Amniotic epithelial cell (primary cell): ENCODE measurements at regions not wholly inside any gene's neighbourhood (a gene's known extent, or its start where the extent isn't known, plus 50 kb on each side); places are given as distances from the start of the nearest gene placed in this dataset.
A peak's percentile ranks its signal among the peaks of the same experiment; 100 is the strongest.

Experiments used
- DNase-seq: peaks from one replicate; pipeline ENCODE4 v3.0.0-alpha.2; 2010; ENCODE audit warnings: low read depth

DNA sequence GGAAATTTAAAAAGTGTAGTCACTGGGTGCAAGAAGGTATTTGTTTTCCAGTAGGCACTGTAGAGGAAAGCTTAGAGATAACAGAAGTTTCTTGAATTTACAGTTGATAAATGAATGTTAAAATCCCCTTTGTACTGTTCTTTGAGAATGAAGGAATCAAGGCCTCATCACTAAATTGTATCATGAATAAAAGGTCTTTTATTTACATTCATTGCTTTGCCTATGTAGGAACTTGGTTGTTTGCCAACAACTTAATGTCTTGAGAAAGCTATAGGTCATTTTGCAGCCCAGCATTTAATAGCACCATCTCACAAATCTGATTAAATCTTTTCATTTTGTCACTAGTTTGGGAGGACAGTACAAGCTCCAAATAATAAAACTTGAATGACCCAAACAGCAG, 213.9 kb upstream of the ITGA4 start:
- DNase-seq: no peak

DNA sequence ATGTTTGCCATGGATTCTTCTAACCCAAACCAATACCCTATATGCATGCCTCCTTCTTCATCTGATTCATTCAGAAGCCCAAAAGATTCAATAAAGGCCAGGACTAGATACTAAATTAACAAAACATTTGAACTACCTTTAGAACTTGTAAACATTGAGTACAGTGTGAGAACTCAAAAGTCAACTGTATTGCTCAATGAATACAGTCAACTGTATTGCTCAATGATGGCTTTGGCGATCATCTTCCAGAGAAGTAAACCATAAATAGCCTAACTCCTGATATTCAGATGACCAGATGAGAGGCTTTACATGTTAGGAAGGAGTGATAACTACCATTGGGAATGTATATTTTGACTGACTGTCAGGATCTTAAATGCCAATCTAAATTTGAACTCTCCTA, 206.5 kb upstream of the ITGA4 start:
- peak; percentile 72 for DNase-seq

DNA sequence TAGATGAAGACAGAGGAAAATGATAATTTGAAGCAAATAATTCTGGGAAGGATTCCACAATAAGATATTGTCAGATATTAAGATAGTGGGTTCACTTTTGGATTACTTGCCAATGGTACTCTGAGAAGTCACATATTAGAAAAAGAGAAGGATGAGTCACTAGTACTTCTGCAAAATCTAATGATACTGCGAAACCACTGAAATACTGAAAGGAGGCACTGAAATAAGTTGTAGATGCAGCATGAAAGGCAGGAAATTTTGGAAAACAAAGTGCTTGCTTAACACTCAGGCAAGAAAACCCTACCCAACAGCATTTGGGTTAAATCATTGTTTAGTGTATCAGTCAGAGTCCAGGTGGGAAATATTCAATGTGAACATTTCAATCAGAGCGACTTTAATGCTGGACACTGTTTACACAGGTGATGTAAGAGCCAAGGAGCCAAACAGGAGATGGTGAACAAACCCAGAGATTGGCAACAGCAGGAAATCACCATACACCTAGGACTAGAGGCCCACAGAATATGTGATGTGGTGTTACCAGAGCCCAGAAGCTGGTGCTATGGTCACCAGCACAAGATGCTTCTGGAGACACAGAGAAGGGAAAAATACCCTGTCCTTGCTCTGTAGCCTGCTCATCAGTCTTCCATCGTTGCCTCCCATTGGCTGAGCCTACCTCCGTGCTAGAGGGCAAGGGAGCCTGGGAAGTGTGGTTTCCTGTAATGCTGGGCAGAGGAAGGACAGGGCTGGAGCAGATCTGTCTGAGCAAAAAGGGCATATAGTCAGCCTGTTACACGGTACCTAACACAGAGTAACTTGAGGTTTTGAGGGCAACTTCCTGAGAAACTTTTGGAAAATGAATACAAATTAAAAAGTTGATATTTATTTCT, 204.7 kb upstream of the ITGA4 start:
- DNase-seq: no peak

DNA sequence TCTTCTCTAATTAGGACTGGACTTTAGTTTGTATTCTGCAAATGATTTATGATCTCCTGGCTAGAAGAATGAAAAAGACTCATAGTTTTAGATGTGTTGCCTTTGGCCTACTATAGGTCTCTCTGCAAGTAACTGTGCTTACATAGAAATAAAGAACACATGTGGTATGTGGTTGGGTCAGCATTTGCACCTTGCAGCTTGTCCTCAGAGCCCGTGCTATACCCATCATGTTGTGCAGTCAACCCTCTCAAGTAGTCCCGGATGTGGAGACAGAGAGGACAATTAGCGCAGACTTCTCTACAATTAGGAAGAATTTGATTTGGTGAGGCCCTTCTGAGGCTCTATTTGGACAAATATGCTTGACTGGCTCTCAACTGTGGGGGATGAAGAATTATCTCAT, 203.7 kb upstream of the ITGA4 start:
- DNase-seq: no peak

DNA sequence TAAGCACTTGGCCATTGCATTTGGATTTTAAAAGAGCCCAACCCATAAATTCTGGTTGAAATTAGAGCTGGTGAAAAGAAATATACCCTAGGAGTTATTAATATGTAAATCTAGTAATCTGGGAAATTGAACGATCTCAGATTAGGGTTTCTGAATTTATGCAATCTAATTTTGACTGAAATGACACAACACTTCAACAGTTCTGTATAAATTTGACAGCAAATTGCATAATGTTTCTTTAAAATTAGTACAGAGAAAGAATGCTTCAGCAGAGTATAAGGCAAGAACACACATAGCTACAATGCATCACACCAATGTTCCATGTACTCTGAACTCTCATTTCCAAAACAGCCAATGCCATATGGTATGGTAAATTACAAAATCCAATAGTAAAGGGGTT, 201.5 kb upstream of the ITGA4 start:
- no peak for DNase-seq

DNA sequence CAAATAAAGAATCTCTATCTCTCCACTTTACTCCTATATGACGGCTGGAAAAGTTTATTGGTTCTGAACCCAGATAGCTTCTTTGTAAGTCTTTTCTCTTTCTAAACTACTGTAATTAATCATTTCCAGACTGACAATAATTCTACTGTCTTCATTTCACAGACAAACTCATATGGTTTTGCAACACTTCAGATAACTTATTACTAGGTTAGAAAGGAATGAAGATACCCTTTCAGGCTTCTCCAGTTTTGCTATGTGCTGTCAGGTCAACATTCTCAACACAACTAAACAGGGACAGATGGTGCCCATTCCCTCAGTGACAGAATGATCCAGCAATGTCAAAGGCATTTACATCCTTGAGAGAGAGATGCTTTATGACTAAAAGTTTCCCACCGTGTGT, 198.5 kb upstream of the ITGA4 start:
- peak; percentile 79 for DNase-seq

DNA sequence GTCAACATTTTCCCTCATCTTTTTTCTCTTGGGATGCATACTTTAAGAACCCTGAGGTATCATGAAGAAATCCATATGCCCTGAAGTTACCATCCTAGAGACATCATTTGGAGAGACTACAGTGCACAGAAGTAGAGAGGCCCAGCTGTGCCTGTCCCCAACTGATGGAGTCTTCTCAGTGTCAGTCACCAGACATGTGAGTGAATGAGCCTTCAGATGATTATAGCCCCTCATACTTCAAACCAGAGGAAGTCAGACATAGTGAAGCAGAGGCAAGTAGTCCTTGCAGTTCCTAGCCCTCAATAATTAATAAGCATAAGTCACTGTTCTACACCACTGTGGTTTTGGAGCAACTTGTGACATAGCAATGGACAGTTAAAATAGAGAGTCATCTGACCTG, 194.4 kb upstream of the ITGA4 start:
- no peak for DNase-seq

DNA sequence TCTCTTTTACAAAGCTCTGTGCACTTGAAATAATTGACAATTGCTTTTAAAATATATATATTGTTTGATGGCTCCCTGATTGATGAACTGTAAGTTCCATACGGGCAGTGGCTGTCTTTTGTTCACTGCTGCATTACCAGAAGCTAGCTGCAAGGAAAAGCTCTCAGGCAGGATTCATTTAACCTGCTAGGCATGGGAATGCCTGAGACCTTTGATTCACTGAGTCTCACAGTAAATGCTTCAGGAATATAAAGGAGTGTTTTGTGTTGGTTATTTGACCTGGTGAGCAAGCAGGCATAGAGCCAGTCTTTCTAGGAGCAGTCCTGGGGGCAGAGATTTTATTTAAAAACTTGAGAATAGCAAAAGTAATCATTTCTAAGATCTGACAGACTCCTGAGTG, 193.2 kb upstream of the ITGA4 start:
- no peak for DNase-seq

DNA sequence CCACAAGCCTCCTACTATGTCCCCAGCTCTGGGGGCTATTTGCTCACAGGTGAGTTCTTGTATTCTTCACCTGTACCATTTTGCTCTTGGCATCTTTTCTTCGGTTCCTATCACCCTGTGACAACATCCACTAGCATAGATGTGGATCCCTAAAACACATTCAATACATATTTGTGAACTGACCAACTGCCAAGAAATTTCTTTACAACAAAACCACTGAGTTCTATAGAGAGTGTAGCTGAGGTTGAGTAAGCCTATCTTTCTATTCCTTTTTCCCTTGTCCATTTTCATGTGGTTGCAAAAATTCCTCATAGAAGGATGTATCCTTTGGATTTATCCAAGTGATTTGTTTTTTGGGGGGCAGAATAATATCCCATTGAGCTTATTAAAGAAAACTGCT, 192.7 kb upstream of the ITGA4 start:
- no peak for DNase-seq

DNA sequence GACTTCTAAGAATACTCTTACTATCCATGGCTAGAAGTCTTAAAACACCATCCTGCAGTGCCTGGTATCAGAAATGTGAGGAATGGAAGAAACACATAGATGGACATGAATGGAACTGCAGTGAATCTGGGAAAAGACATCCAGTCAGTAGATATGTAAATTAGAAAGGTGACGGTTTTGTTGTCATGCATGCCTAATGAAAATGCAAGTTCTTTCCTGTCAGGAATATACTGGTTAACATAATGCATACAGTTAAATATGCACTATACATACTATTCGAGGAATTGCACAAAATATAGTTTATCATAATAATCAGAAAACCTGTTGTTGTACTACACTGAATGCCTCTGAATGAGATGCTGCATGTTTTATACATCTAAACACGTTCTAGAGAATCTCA, 190.6 kb upstream of the ITGA4 start:
- no peak for DNase-seq

DNA sequence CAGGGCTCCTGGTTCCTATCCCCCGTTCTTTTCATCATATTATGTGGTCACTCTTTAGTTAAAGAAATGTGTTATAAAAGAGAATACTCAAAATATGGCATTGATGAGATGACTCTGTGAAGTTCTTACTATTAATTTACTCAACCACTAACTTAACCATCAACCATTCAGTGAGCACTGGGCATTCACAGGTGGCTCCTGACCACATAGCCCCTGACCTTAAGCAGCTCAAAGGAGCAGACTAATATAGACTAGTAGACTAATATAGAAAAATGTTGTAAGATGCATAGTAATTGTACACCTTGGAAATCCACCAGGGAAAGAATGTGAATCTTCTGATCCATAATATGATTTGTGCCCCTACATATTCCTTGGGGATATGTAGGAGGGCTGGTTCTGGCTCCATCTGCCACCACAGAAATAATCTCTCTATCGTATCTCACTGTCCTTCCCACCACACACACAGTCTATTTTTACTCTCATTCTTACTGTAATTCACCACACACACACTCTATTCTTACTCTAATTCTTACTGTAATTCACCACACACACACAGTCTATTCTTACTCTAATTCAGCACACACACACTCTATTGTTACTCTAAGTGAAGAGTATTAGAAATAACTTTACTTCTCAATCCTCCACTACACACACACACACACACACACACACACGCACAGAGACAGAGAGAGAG, 188.9 kb upstream of the ITGA4 start:
- no peak for DNase-seq

DNA sequence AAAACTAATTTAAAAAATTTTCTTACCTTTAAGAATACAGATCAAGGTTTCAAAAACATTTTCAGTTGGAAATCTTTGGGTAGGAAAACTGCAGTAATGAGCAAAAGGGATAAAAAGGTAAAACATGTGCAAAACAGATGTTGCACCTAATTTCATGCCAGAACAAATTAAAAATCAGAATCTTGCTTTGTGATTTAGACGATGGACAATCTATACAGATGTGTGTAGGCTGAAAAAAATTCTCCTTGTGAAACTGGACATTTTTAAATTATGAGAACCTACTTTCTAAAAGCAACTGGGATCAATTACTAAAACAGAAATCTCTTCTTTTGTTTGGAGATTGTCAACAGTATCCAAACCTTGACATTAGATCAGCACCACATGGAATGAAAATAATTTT, 183.2 kb upstream of the ITGA4 start:
- DNase-seq: no peak

DNA sequence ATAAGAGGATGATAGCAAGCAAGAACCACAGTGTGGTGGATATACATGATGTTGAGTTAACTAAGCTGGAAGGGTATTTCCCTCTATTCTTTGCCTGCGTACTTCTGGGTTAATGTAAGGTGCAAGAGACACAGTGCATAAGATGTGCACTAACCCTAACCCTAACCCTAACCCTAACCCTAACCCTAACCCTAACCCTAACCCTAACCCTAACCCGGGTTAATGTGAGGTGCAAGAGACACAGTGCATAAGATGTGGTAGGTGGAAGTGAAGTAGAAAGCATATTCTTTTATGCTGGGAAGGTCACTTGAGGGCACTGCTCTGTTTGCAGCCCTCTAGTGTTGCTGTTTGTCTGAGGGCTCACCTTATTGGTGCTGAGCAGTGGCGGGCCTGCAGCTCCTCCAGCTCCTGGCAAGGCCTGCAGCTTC, 181.5 kb upstream of the ITGA4 start:
- DNase-seq: no peak

DNA sequence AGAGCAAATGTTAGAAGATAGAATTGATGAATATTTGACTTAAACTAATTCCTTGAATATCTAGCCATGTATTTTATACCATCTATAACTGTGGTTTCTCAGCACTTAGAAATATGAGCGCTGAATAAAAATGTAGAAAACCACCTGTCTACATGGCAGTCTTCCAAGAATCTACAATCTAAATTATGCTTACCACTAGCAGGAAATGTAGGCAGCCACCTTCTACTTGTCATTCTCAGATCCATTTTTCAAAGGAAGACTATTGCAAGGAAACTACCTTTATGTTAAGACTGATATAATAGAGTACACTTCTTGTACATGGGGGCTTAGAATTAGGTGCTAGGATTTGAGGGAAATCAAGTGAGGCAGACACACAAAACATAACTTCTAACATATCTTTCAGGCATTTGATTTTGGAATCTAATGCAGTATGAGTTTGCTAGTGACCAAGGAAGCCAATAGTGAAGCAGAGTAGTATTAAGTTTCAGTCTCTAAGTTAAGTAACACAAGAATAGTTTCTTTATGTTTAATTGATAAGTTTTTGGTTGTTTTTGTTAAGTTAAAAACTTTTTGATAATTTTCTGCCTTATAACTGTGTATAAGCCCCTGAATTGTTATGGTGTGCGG, 175.9 kb upstream of the ITGA4 start:
- no peak for DNase-seq

DNA sequence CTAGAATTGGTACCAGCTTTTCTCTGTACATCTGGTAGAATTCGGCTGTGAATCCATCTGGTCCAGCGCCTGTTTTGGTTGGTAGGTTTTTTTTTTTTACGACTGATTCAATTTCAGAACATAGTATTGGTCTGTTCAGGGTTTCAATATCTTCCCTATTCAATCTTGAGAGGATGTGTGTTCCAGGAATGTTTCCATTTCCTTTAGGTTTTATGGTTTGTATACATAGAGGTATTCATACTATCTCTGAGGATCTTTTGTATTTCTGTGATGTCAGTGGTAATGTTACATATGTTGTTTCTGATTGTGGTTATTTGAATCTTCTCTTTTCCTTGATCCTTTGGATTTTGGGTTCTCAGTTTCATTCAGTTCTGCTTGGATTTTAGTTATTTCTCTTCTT, 172.1 kb upstream of the ITGA4 start:
- no peak for DNase-seq

DNA sequence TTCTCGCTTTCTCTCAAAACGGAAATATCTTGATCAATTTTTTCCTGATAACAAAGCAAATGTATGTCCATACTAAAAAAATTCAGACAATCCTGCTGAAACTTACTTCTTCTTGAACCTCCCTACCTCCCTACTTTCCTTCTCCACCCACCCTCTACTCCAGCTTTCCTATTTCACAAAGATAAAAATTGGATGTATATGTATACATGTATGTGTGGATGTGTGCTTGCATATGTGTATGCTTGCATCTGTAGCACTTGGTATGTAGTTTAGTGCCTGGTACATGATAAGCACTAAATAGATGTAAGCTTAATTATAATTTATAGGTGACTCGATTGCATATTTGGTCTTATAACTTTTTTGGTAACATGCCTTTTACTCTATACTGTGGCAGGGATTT, 167.5 kb upstream of the ITGA4 start:
- no peak for DNase-seq

DNA sequence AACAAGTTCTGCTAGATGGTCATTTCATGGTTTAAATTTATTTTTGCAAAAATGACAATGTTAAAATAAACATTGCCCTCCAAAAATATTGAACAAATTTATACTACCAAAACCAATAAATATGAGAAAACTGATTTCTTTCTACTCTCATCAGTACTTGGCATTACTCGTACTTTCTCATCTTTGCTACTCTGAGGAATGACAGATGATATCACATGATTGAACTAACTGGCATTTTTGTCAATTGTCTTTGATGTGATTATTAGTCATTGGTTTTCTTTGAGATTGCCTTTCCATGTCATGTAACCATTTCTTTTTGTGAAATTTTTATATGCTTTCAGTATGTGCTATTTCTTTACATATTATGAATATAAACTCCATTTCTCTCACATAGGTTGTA, 167.0 kb upstream of the ITGA4 start:
- no peak for DNase-seq

DNA sequence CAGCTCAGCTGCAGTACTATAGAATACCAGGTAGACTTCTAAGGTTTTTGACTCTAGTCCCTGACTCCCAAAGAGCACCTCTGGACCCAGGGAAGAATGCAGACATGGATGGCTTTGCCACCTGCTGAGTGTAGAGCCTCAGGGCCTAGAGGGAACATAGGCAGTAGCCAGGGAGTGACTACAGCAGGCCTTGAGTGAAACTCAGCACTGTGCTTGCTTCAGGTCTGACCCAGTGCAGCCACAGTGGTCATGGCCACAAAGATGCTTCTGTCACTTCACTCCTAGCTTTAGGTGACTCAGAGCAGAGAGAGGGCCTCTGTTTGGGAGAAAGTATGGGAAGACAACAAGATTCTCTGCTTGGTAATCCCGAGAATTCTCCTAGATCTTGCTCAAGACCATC, 162.2 kb upstream of the ITGA4 start:
- DNase-seq: no peak

DNA sequence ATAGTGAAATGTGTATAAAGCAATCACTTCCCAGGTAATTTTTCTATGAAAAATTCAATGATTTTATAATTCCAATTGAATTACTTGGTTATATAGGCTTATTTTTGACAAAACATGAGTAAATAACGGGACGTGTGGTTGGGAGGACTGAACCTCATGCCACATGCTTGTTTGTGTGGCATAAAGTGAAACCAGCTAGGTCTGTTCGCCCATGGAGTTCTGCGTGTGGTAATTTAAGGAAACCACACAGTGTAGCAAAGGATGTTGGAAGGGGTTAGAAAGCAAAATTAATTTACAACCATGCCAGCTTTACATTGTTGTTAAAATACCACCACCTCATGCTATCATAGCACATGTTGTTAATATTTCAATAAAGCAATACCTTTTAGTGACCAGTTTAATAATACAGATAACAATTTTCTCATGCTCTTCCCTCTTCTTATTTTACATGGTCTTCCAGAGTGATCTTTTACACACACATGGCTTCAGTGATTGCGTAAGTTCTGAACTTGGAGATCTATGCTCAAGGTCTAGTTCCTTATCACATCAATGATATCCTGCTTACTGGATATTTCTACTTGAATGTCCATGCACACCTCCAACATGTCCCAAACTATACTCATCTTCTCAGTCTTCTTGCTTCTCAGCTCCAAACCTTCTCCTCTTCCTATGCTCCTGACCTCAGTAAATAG, 156.4 kb upstream of the ITGA4 start:
- peak; percentile 7 for DNase-seq

DNA sequence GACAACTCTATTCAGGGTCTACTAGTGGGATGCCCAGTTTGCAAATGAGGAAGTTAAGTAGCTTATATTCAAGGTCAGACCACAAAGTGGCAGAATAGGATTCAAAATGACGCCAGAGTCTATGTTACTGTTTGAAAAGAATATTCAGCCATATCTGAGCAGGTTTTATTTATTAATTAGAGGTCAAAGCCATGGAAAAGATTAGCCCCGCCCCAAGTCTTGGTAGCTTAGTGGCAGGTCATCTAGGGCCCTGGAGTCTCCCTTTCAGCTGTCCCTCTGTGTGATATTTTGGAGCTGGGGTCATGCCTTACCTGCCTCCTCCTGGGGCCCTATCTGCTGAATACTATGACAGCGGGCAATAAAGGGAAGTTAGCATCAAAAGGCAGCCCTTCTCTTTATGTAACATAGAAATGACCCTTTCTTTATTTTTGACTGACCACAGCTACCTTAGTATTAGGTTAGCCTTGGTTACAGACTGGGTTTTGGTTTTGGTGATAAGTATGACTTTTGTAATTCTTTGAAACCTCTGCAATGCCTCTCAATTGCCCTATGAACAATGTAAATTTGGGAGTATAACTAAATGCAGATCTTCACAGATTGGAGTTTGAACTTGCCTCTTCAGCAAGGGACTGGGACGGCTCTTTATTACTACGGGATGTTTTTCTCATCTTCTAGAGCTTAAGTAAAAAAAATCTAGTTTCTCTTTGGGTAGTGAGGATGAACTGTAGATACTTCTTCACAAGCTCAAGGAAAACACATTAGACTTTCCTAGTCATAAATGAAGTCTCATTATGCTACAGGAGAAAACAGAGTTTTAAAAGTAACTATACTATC, 153.0 kb upstream of the ITGA4 start:
- no peak for DNase-seq

DNA sequence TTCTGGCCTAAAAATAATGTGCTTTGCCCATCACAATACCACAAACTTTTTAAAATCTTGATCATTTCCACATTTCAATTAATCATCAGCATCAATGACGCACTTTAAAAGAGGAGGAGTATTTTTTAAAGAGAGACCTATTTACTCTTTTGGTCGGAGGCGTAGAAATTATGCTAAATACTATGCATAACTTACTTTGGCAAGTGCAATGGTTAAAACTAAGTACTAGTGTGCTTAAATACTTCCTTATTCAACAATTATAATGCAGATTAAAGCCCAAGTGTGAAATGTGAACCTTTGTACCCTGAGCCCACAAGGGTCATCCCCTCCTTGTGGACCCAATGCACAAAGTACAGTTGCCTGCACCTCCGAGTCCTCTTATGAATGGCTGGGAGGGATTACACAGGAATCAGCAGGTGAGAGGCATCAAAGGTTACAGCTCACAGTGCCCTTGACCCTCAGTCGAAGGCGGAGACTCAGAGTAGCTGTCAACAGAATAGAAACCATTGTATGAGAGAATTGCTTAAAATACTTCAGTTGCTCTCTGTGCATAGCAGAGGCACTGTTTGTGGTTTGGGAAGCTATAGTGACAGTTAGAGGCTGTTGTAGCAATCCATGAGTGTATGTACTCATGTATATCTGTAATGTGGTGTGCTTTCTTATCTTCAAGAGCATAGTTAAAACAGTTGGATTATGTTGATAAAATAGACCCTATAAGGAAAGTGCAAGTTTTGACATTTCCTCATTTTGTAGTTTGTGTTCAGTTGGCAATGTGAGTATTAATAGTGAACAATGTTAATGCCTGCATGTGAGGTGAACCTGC, 151.7 kb upstream of the ITGA4 start:
- DNase-seq: peak; percentile 66
